C4-2B (cell line): ENCODE measurements at regions not wholly inside any gene's neighbourhood (a gene's known extent, or its start where the extent isn't known, plus 50 kb on each side); places are given as distances from the start of the nearest gene placed in this dataset.

Experiments used
- ZFX ChIP-seq: fragments of 450-650 bp; IDR thresholded peaks from 2 replicates; pipeline ENCODE4 v1.6.1; 2017
- TF ChIP-seq, protein P1 (sequence below): fragments of 450-650 bp; conservative IDR thresholded peaks from 2 replicates; pipeline ENCODE4 v1.5.1; 2017; ENCODE audit warnings: mild to moderate bottlenecking

GRCh38 chr9:7236186-7236585, 478.4 kb downstream of the KDM4C start:
- TF ChIP-seq, protein P1, sequence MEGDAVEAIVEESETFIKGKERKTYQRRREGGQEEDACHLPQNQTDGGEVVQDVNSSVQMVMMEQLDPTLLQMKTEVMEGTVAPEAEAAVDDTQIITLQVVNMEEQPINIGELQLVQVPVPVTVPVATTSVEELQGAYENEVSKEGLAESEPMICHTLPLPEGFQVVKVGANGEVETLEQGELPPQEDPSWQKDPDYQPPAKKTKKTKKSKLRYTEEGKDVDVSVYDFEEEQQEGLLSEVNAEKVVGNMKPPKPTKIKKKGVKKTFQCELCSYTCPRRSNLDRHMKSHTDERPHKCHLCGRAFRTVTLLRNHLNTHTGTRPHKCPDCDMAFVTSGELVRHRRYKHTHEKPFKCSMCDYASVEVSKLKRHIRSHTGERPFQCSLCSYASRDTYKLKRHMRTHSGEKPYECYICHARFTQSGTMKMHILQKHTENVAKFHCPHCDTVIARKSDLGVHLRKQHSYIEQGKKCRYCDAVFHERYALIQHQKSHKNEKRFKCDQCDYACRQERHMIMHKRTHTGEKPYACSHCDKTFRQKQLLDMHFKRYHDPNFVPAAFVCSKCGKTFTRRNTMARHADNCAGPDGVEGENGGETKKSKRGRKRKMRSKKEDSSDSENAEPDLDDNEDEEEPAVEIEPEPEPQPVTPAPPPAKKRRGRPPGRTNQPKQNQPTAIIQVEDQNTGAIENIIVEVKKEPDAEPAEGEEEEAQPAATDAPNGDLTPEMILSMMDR: no peak
- TF ChIP-seq ZFX: no peak
